ENCODE measurements at regions not wholly inside any gene's neighbourhood (a gene's known extent, or its start where the extent isn't known, plus 50 kb on each side); places are given as distances from the start of the nearest gene placed in this dataset.

DNA sequence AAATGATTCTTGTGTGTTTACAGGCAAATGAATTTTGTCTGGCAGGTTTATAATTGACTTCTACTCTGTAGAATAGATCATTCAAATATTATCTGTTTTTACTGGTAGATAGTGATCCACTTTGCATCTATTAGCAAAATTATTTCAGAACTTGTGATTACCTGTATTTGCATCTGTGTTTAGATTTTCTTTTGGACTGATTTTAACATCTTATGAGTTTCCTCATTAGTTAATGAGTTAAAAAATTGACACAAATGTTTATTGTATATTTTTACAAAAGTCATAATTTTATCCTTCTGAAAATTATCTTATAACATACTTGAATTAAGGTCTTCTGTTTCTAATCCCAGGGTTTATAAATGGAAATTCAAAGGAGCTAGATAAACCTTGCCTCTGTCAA is 132.0 kb upstream of the KCNJ16 start:
- H3K4me1 ChIP-seq (ENCODE audit: control insufficient read depth, insufficient read depth, low read length) = peaks cover 4% of the 10 kb centered on the region
- H3K36me3 ChIP-seq (ENCODE audit: control insufficient read depth in 2 of 2, insufficient read depth in 2 of 2, low read length in 2 of 2) = no peaks in the 10 kb centered on the region
- H3K9me3 ChIP-seq (ENCODE audit: control insufficient read depth in 2 of 2, low read length in 2 of 2) = no peaks in the 10 kb centered on the region
- H3K4me3 ChIP-seq (ENCODE audit: low read length in 2 of 2) = no peak overlapping the region
- no peak overlapping the region for H3K27ac ChIP-seq (ENCODE audit: low read length)
- no peak overlapping the region for H3K9ac ChIP-seq (ENCODE audit: low read length in 2 of 2)
- H3K27me3 ChIP-seq (ENCODE audit: control insufficient read depth in 1 of 2, insufficient read depth in 2 of 2, low read length in 2 of 2) = no peaks in the 10 kb centered on the region

DNA sequence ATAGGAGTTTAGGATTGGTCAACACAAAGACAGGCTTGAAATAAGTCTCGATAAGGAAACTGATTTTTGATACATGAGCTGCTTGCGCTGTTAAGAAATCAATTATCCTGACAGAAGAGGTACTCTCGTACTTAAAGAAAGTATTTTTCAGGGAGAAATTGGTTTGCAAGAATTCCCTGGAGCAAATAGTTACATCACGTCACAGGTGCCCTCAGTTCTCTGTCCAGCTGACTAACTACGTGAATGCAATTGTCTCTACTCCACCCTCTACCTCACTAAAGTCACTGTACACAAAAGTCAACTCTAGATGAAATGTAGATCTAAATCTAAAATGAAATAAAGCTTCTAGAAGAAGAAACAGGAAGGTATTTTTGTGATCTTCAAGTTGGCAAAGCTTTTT is 130.6 kb upstream of the KCNJ16 start:
- Histone ChIP-seq H3K4me1 (ENCODE audit: control insufficient read depth, insufficient read depth, low read length) (peaks cover 4% of the 10 kb centered on the region), H3K4me3 (ENCODE audit: low read length in 2 of 2) (no peak overlapping the region), H3K9me3 (ENCODE audit: control insufficient read depth in 2 of 2, low read length in 2 of 2) (no peaks in the 10 kb centered on the region), H3K36me3 (ENCODE audit: control insufficient read depth in 2 of 2, insufficient read depth in 2 of 2, low read length in 2 of 2) (no peaks in the 10 kb centered on the region), H3K27me3 (ENCODE audit: control insufficient read depth in 1 of 2, insufficient read depth in 2 of 2, low read length in 2 of 2) (no peaks in the 10 kb centered on the region), H3K27ac (ENCODE audit: low read length) (no peak overlapping the region), H3K9ac (ENCODE audit: low read length in 2 of 2) (no peak overlapping the region)

DNA sequence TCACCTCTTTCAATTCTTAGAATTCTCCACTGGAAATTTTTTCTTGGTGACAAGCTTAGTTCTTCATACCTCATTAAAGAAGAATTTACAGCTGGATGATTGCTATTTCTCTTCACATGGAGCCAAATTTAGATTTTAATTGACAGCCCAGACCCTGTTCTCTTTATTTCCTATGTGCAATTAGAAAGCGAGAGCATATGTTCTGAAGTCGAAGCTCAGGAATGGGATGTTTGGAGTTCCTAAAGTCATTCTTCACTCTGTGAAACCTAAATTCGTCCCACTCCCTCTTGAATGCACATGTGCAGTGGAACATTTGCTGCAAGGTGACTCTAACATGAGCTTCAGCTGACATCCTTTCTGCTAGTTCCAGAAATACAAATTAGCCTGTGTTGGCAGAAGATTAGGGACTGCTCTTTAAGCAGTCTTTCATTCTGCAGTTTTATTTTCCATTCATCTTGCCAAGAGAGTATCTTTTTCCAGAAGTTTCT is 129.3 kb upstream of the KCNJ16 start:
- H3K36me3 ChIP-seq (ENCODE audit: control insufficient read depth in 2 of 2, insufficient read depth in 2 of 2, low read length in 2 of 2) = no peaks in the 10 kb centered on the region
- peaks cover 4% of the 10 kb centered on the region for H3K4me1 ChIP-seq (ENCODE audit: control insufficient read depth, insufficient read depth, low read length)
- H3K9ac ChIP-seq (ENCODE audit: low read length in 2 of 2) = no peak overlapping the region
- no peaks in the 10 kb centered on the region for H3K27me3 ChIP-seq (ENCODE audit: control insufficient read depth in 1 of 2, insufficient read depth in 2 of 2, low read length in 2 of 2)
- no peak overlapping the region for H3K27ac ChIP-seq (ENCODE audit: low read length)
- H3K9me3 ChIP-seq (ENCODE audit: control insufficient read depth in 2 of 2, low read length in 2 of 2) = no peaks in the 10 kb centered on the region
- H3K4me3 ChIP-seq (ENCODE audit: low read length in 2 of 2) = no peak overlapping the region

DNA sequence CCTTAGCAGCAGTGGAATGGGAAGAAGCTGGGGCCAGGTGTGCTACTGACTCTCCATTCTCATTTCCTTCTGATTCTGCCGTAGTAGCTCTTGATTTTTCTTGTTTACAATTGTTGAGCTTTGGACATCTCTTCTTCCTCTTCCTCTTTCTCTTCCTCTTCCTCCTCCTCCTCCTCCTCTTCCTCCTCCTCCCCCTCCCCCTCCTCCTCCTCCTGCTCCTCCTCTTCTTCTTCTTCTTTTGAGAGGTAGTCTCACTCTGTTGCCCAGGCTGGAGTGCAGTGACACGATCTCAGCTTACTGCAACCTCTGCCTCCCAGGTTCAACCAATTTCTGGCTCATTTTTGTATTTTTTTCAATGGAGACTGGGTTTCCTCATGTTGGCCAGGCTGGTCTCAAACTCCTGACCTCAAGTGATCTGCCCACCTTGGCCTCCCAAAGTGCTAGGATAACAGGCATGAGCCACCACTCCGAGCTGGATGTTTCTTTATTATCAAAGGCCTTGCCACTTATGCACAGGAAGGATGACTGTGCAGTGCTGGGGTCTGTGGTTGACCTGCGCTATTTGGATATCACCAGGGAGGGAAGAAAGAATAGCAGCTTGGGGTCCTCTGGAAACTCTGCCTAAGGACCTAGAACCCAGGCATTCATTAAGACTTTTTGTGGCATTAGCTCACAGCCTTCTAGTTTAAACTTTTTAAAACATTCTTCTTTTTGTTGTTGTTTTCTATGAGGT is 127.8 kb upstream of the KCNJ16 start:
- Histone ChIP-seq H3K4me3 (ENCODE audit: low read length in 2 of 2) (no peak overlapping the region), H3K27me3 (ENCODE audit: control insufficient read depth in 1 of 2, insufficient read depth in 2 of 2, low read length in 2 of 2) (no peaks in the 10 kb centered on the region), H3K36me3 (ENCODE audit: control insufficient read depth in 2 of 2, insufficient read depth in 2 of 2, low read length in 2 of 2) (no peaks in the 10 kb centered on the region), H3K9me3 (ENCODE audit: control insufficient read depth in 2 of 2, low read length in 2 of 2) (no peaks in the 10 kb centered on the region), H3K4me1 (ENCODE audit: control insufficient read depth, insufficient read depth, low read length) (peaks cover 4% of the 10 kb centered on the region), H3K9ac (ENCODE audit: low read length in 2 of 2) (no peak overlapping the region), H3K27ac (ENCODE audit: low read length) (no peak overlapping the region)

GRCh38 chr17:69948406-69948805 is 126.6 kb upstream of the KCNJ16 start:
- no peaks in the 10 kb centered on the region for H3K9me3 ChIP-seq (ENCODE audit: control insufficient read depth in 2 of 2, low read length in 2 of 2)
- H3K9ac ChIP-seq (ENCODE audit: low read length in 2 of 2) = no peak overlapping the region
- H3K36me3 ChIP-seq (ENCODE audit: control insufficient read depth in 2 of 2, insufficient read depth in 2 of 2, low read length in 2 of 2) = no peaks in the 10 kb centered on the region
- H3K27me3 ChIP-seq (ENCODE audit: control insufficient read depth in 1 of 2, insufficient read depth in 2 of 2, low read length in 2 of 2) = no peaks in the 10 kb centered on the region
- H3K4me1 ChIP-seq (ENCODE audit: control insufficient read depth, insufficient read depth, low read length) = peaks cover 4% of the 10 kb centered on the region
- H3K27ac ChIP-seq (ENCODE audit: low read length) = no peak overlapping the region
- no peak overlapping the region for H3K4me3 ChIP-seq (ENCODE audit: low read length in 2 of 2)

DNA sequence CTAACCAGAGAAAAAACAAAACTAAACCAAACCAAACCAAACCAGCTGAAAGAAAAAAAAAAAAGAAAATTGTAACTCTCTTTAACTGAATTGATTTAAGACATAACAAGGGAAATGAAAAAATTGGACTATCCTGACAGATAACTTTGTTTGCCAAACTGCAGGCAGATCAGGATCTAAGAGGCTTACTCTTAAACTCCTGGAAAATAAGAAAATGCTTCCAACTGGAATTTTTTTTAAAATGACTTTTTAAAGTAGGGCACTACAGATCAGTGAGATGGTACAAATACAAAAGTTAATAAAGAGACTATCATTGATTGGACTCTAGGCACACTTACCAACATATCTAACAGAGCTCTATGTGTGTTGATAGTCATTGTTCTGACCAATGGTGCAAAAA is 125.5 kb upstream of the KCNJ16 start:
- Histone ChIP-seq H3K9ac (ENCODE audit: low read length in 2 of 2) (no peak overlapping the region), H3K27me3 (ENCODE audit: control insufficient read depth in 1 of 2, insufficient read depth in 2 of 2, low read length in 2 of 2) (no peaks in the 10 kb centered on the region), H3K36me3 (ENCODE audit: control insufficient read depth in 2 of 2, insufficient read depth in 2 of 2, low read length in 2 of 2) (no peaks in the 10 kb centered on the region), H3K27ac (ENCODE audit: low read length) (no peak overlapping the region), H3K4me3 (ENCODE audit: low read length in 2 of 2) (no peak overlapping the region), H3K9me3 (ENCODE audit: control insufficient read depth in 2 of 2, low read length in 2 of 2) (no peaks in the 10 kb centered on the region), H3K4me1 (ENCODE audit: control insufficient read depth, insufficient read depth, low read length) (peaks cover 4% of the 10 kb centered on the region)

GRCh38 chr17:69949973-69950695 is 124.9 kb upstream of the KCNJ16 start:
- no peak overlapping the region for H3K9ac ChIP-seq (ENCODE audit: low read length in 2 of 2)
- no peaks in the 10 kb centered on the region for H3K9me3 ChIP-seq (ENCODE audit: control insufficient read depth in 2 of 2, low read length in 2 of 2)
- H3K36me3 ChIP-seq (ENCODE audit: control insufficient read depth in 2 of 2, insufficient read depth in 2 of 2, low read length in 2 of 2) = no peaks in the 10 kb centered on the region
- peaks cover 4% of the 10 kb centered on the region for H3K4me1 ChIP-seq (ENCODE audit: control insufficient read depth, insufficient read depth, low read length)
- no peak overlapping the region for H3K27ac ChIP-seq (ENCODE audit: low read length)
- no peaks in the 10 kb centered on the region for H3K27me3 ChIP-seq (ENCODE audit: control insufficient read depth in 1 of 2, insufficient read depth in 2 of 2, low read length in 2 of 2)
- no peak overlapping the region for H3K4me3 ChIP-seq (ENCODE audit: low read length in 2 of 2)

DNA sequence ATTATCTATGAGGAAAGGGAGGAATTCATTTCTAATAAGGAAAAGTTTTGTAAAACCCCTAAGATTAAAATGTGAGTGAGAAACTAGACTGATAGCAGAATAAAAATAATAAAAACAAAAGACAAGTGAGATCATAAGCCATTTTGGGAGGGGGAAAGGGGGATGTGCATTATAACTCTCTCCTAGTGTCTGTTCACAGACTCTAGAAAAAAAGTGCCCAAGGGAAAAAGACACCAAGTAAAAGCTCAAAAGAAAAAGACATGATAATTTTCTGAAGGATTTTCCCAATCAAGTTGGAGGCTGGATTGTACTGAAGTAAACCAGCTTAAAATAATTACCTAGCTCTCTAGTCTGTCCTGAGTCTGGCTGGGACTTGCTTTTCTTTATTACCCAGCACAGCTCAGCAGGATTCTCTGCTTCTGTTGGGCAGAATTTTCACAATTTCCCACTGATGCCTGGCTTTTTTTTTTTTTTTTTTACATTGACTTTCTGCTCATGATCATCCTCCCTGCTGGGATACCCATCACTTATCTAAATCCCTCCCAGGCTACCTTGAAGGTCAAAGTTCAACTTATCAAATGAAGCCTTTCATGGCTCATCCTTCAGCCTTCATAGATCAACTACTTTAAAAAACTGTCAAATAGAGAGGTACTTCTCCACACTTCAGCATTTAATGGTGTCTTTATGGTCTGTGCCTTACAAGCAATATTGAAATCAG is 124.2 kb upstream of the KCNJ16 start:
- no peak overlapping the region for H3K4me3 ChIP-seq (ENCODE audit: low read length in 2 of 2)
- no peaks in the 10 kb centered on the region for H3K36me3 ChIP-seq (ENCODE audit: control insufficient read depth in 2 of 2, insufficient read depth in 2 of 2, low read length in 2 of 2)
- no peak overlapping the region for H3K9ac ChIP-seq (ENCODE audit: low read length in 2 of 2)

GRCh38 chr17:69954241-69954925 is 120.6 kb upstream of the KCNJ16 start:
- Histone ChIP-seq H3K4me3 (ENCODE audit: low read length in 2 of 2) (no peak overlapping the region), H3K9ac (ENCODE audit: low read length in 2 of 2) (no peak overlapping the region), H3K27ac (ENCODE audit: low read length) (no peak overlapping the region), H3K4me1 (ENCODE audit: control insufficient read depth, insufficient read depth, low read length) (no peaks in the 10 kb centered on the region), H3K27me3 (ENCODE audit: control insufficient read depth in 1 of 2, insufficient read depth in 2 of 2, low read length in 2 of 2) (no peaks in the 10 kb centered on the region), H3K36me3 (ENCODE audit: control insufficient read depth in 2 of 2, insufficient read depth in 2 of 2, low read length in 2 of 2) (no peaks in the 10 kb centered on the region), H3K9me3 (ENCODE audit: control insufficient read depth in 2 of 2, low read length in 2 of 2) (no peaks in the 10 kb centered on the region)

More for the DNA sequence above, 124.2 kb upstream of the KCNJ16 start:
- H3K27ac ChIP-seq (ENCODE audit: low read length) = no peak overlapping the region
- no peaks in the 10 kb centered on the region for H3K9me3 ChIP-seq (ENCODE audit: control insufficient read depth in 2 of 2, low read length in 2 of 2)
- no peaks in the 10 kb centered on the region for H3K27me3 ChIP-seq (ENCODE audit: control insufficient read depth in 1 of 2, insufficient read depth in 2 of 2, low read length in 2 of 2)
- peaks cover 1% of the 10 kb centered on the region for H3K4me1 ChIP-seq (ENCODE audit: control insufficient read depth, insufficient read depth, low read length)

DNA sequence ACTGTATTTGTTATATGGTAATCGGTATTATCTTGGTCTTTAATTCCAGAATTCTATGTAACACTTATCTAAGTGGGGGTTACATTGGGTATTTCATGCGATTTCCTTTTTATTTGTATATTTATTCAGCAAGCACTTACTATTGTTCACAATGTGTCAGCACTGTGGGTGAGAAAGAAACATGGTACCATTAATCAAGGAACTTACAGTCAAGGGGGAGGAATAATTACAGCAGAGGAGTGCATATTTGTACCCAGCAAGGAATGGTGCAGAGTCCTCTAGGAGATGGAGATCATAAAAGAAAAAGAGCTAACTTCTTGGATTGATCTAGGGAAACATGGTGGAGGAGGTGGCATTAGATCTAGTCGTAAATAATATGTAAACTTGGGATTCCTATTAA is 117.0 kb upstream of the KCNJ16 start:
- H3K36me3 ChIP-seq (ENCODE audit: control insufficient read depth in 2 of 2, insufficient read depth in 2 of 2, low read length in 2 of 2) = no peaks in the 10 kb centered on the region
- no peak overlapping the region for H3K27ac ChIP-seq (ENCODE audit: low read length)
- no peak overlapping the region for H3K4me3 ChIP-seq (ENCODE audit: low read length in 2 of 2)
- H3K9ac ChIP-seq (ENCODE audit: low read length in 2 of 2) = no peak overlapping the region
- H3K4me1 ChIP-seq (ENCODE audit: control insufficient read depth, insufficient read depth, low read length) = peaks cover 6% of the 10 kb centered on the region
- H3K27me3 ChIP-seq (ENCODE audit: control insufficient read depth in 1 of 2, insufficient read depth in 2 of 2, low read length in 2 of 2) = no peaks in the 10 kb centered on the region
- H3K9me3 ChIP-seq (ENCODE audit: control insufficient read depth in 2 of 2, low read length in 2 of 2) = no peaks in the 10 kb centered on the region
